K562 (cell line): ENCODE measurements at regions not wholly inside any gene's neighbourhood (a gene's known extent, or its start where the extent isn't known, plus 50 kb on each side); places are given as distances from the start of the nearest gene placed in this dataset.

Experiments used
- CEBPB ChIP-seq: fragments of 450-650 bp; IDR thresholded peaks from 2 replicates; pipeline ENCODE4 v1.6.1; 2016; ENCODE audit warnings: missing genetic modification characterization, missing compliant biosample characterization
- NELFE ChIP-seq: IDR thresholded peaks from 2 replicates; pipeline ENCODE4 v1.6.1; 2011; ENCODE audit warnings: mild to moderate bottlenecking; ENCODE audit not compliant: insufficient read depth, insufficient read length
- NFATC3 ChIP-seq: fragments of 450-650 bp; IDR thresholded peaks from 2 replicates; pipeline ENCODE4 v1.6.1; 2017; ENCODE audit warnings: mild to moderate bottlenecking
- RFX7 ChIP-seq: fragments of 250-450 bp; sonication (Bioruptor Pico); IDR thresholded peaks from 2 replicates; pipeline ENCODE4 v1.5.1; 2021; ENCODE audit warnings: mild to moderate bottlenecking
- SETDB1 ChIP-seq: IDR thresholded peaks from one replicate; pipeline ENCODE4 v1.6.1; 2012; ENCODE audit warnings: low read length, control low read depth, inconsistent platforms
- SMAD3 ChIP-seq: fragments of 450-650 bp; formaldehyde crosslinking; conservative IDR thresholded peaks from 2 replicates; pipeline ENCODE4 v1.4.0; 2020; ENCODE audit warnings: mild to moderate bottlenecking
- TCF3 ChIP-seq: sonication (generic); formaldehyde crosslinking; IDR thresholded peaks from 2 replicates; pipeline ENCODE4 v1.4.0; 2020; ENCODE audit warnings: mild to moderate bottlenecking, missing genetic modification reagents
- XRCC3 ChIP-seq: fragments of 450-650 bp; IDR thresholded peaks from 2 replicates; pipeline ENCODE4 v1.6.1; 2017; ENCODE audit warnings: mild to moderate bottlenecking, moderate library complexity
- ZNF165 ChIP-seq: fragments of 250-450 bp; sonication (Bioruptor Pico); IDR thresholded peaks from 2 replicates; pipeline ENCODE4 v1.4.0; 2020; ENCODE audit warnings: borderline replicate concordance
- TF ChIP-seq, protein P1 (sequence below): fragments of 450-650 bp; IDR thresholded peaks from 2 replicates; pipeline ENCODE4 v1.6.1; 2016; ENCODE audit warnings: low read depth
- TF ChIP-seq, protein P2 (sequence below): fragments of 450-650 bp; IDR thresholded peaks from 2 replicates; pipeline ENCODE4 v1.6.1; 2016; ENCODE audit warnings: mild to moderate bottlenecking
- TF ChIP-seq, protein P3 (sequence below): fragments of 250-450 bp; sonication (Bioruptor Pico); IDR thresholded peaks from 2 replicates; pipeline ENCODE4 v1.5.0; 2022; ENCODE audit warnings: mild to moderate bottlenecking
- TF ChIP-seq, protein P4 (sequence below): fragments of 250-450 bp; sonication (Bioruptor Pico); IDR thresholded peaks from 2 replicates; pipeline ENCODE4 v1.5.0; 2021; ENCODE audit warnings: mild to moderate bottlenecking, moderate library complexity

DNA sequence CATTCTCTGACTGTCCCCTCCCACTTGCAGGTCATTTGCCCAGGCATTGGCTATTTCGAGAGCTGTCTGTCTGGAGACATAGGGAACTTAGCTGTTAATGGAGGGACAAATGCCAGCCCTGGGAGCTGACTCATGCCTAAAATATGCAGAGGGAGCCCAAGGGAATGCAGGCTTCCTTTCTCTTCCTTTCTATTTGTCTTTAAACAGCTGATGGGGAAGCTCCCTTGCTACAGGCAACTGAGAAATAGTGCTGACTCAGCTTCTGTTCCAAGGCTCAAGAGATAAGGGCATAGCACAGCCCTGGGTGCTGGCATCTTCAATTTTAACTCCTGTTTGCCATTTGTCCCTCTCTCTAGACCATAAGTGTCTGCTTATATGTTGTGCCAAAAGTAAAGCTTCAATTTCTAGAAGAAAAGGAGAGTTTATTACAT, 82.7 kb upstream of the C1GALT1 start (continued):
- TF ChIP-seq, protein P1, sequence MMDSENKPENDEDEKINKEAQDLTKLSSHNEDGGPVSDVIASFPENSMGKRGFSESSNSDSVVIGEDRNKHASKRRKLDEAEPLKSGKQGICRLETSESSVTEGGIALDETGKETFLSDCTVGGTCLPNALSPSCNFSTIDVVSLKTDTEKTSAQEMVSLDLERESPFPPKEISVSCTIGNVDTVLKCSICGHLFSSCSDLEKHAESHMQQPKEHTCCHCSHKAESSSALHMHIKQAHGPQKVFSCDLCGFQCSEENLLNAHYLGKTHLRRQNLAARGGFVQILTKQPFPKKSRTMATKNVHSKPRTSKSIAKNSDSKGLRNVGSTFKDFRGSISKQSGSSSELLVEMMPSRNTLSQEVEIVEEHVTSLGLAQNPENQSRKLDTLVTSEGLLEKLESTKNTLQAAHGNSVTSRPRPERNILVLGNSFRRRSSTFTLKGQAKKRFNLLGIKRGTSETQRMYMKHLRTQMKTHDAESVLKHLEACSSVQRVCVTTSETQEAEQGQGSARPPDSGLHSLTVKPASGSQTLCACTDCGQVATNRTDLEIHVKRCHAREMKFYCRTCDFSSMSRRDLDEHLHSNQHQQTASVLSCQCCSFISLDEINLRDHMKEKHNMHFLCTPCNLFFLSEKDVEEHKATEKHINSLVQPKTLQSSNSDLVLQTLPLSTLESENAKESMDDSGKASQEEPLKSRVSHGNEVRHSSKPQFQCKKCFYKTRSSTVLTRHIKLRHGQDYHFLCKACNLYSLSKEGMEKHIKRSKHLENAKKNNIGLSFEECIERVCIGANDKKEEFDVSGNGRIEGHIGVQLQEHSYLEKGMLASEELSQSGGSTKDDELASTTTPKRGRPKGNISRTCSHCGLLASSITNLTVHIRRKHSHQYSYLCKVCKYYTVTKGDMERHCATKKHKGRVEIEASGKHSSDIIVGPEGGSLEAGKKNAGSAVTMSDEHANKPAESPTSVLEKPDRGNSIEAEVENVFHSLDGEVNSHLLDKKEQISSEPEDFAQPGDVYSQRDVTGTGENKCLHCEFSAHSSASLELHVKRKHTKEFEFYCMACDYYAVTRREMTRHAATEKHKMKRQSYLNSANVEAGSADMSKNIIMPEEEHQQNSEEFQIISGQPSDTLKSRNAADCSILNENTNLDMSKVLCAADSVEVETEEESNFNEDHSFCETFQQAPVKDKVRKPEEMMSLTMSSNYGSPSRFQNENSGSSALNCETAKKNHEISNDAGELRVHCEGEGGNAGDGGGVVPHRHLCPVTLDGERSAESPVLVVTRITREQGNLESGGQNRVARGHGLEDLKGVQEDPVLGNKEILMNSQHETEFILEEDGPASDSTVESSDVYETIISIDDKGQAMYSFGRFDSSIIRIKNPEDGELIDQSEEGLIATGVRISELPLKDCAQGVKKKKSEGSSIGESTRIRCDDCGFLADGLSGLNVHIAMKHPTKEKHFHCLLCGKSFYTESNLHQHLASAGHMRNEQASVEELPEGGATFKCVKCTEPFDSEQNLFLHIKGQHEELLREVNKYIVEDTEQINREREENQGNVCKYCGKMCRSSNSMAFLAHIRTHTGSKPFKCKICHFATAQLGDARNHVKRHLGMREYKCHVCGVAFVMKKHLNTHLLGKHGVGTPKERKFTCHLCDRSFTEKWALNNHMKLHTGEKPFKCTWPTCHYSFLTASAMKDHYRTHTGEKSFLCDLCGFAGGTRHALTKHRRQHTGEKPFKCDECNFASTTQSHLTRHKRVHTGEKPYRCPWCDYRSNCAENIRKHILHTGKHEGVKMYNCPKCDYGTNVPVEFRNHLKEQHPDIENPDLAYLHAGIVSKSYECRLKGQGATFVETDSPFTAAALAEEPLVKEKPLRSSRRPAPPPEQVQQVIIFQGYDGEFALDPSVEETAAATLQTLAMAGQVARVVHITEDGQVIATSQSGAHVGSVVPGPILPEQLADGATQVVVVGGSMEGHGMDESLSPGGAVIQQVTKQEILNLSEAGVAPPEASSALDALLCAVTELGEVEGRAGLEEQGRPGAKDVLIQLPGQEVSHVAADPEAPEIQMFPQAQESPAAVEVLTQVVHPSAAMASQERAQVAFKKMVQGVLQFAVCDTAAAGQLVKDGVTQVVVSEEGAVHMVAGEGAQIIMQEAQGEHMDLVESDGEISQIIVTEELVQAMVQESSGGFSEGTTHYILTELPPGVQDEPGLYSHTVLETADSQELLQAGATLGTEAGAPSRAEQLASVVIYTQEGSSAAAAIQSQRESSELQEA, result no peak
- TF ChIP-seq, protein P2, sequence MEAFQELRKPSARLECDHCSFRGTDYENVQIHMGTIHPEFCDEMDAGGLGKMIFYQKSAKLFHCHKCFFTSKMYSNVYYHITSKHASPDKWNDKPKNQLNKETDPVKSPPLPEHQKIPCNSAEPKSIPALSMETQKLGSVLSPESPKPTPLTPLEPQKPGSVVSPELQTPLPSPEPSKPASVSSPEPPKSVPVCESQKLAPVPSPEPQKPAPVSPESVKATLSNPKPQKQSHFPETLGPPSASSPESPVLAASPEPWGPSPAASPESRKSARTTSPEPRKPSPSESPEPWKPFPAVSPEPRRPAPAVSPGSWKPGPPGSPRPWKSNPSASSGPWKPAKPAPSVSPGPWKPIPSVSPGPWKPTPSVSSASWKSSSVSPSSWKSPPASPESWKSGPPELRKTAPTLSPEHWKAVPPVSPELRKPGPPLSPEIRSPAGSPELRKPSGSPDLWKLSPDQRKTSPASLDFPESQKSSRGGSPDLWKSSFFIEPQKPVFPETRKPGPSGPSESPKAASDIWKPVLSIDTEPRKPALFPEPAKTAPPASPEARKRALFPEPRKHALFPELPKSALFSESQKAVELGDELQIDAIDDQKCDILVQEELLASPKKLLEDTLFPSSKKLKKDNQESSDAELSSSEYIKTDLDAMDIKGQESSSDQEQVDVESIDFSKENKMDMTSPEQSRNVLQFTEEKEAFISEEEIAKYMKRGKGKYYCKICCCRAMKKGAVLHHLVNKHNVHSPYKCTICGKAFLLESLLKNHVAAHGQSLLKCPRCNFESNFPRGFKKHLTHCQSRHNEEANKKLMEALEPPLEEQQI, result peak; percentile 84; the same call in 1 of the 2 replicates
- no peak for TF ChIP-seq XRCC3
- TF ChIP-seq ZNF165 (CRISPR knock-in tag), result no peak
- TF ChIP-seq, protein P3, sequence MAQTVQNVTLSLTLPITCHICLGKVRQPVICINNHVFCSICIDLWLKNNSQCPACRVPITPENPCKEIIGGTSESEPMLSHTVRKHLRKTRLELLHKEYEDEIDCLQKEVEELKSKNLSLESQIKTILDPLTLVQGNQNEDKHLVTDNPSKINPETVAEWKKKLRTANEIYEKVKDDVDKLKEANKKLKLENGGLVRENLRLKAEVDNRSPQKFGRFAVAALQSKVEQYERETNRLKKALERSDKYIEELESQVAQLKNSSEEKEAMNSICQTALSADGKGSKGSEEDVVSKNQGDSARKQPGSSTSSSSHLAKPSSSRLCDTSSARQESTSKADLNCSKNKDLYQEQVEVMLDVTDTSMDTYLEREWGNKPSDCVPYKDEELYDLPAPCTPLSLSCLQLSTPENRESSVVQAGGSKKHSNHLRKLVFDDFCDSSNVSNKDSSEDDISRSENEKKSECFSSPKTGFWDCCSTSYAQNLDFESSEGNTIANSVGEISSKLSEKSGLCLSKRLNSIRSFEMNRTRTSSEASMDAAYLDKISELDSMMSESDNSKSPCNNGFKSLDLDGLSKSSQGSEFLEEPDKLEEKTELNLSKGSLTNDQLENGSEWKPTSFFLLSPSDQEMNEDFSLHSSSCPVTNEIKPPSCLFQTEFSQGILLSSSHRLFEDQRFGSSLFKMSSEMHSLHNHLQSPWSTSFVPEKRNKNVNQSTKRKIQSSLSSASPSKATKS (CRISPR knock-in tag), result no peak
- 0 out of 2 replicates have a peak, but pooled peaks have one; percentile 14 for TF ChIP-seq SMAD3
- TF ChIP-seq RFX7 (CRISPR knock-in tag), result no peak
- TF ChIP-seq, protein P4, sequence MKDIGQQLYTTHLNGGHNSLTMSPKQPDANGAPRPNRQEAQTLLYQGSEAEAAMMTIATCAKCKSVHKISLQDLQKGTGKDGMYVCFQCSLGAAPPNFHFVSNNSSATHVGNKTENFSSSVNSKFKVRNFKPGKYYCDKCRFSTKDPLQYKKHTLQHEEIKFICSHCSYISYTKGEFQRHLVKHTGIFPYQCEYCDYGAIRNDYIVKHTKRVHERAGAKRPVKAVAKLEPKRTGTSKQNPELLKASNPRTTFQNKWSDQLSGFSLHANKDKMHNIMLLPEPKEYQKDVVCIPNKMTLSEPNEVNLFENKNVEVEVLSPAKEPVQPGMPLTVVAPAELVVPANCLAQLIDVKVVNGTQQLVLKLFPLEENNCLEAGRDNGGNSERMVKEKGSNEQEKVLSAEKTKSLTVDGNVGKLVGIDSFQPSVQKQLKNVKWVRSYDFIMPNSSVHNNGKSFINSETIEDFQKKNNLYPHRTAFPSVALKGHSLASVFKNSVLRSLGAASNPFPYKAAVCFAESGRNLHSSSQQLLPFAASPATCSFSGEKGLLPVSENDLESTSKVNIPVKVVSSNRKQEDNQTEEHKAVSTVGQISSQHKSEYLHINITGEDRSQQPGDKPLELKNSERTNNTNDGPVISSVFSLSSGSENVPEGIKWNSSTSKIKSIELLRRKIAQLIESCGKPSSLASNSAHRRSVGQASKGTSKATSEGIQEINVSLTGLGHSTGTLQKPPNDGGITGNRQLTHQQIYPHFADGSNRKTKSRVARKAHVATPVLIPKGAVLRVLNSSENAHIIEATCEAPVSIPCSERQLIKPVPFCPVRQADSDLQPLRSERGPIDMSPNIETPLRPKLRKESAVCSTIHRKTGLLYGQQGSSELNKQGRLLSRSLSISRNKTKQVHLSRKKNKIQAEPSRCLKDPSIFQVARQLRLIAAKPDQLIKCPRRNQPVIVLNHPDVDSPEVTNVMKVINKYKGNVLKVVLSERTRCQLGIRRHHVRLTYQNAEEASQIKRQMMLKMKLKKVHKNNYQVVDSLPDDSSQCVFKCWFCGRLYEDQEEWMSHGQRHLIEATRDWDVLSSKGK (CRISPR knock-in tag), result no peak
- TF ChIP-seq SETDB1, result no peak
- peak; percentile 65 for TF ChIP-seq TCF3 (CRISPR knock-in tag)
- no peak for TF ChIP-seq CEBPB (tag)
- no peak for TF ChIP-seq NELFE
- no peak for TF ChIP-seq NFATC3
